Smooth muscle cell (in vitro differentiated cells): ENCODE measurements at regions not wholly inside any gene's neighbourhood (a gene's known extent, or its start where the extent isn't known, plus 50 kb on each side); places are given as distances from the start of the nearest gene placed in this dataset.

ENCODE experiments used
- DNase-seq: peaks from one replicate; lab custom pipeline; 2025; ENCODE audit not compliant: unreplicated experiment; lab: John Stamatoyannopoulos, UW
- H2AFZ ChIP-seq: fragments of 200-600 bp; sonication (generic); 2 replicates; pipeline ENCODE4 v1.6.0; 2016; ENCODE audit warnings: antibody characterized with exemption, low read depth, mild to moderate bottlenecking
- H3F3A ChIP-seq: fragments of 200-600 bp; sonication (generic); 2 replicates; pipeline ENCODE4 v1.6.0; 2017; ENCODE audit warnings: antibody characterized with exemption, low read depth
- H3K27ac ChIP-seq: fragments of 200-600 bp; sonication (generic); 2 replicates; pipeline ENCODE4 v1.5.1; 2016; ENCODE audit warnings: low read depth, mild to moderate bottlenecking
- H3K27me3 ChIP-seq: fragments of 200-600 bp; sonication (generic); 2 replicates; pipeline ENCODE4 v1.6.1; 2016; ENCODE audit warnings: low read depth, mild to moderate bottlenecking
- H3K36me3 ChIP-seq: fragments of 200-600 bp; sonication (generic); 2 replicates; pipeline ENCODE4 v1.5.1; 2016; ENCODE audit warnings: low read depth
- H3K4me1 ChIP-seq: fragments of 200-600 bp; sonication (generic); 2 replicates; pipeline ENCODE4 v1.5.1; 2016; ENCODE audit warnings: low read depth
- H3K4me2 ChIP-seq: fragments of 200-600 bp; sonication (generic); 2 replicates; pipeline ENCODE4 v1.6.0; 2016; ENCODE audit warnings: mild to moderate bottlenecking
- H3K4me3 ChIP-seq: fragments of 200-600 bp; sonication (generic); 2 replicates; pipeline ENCODE4 v1.5.1; 2016; ENCODE audit warnings: mild to moderate bottlenecking
- H3K79me2 ChIP-seq: fragments of 200-600 bp; sonication (generic); 2 replicates; pipeline ENCODE4 v1.6.0; 2016; ENCODE audit warnings: low read depth, mild to moderate bottlenecking
- H3K9ac ChIP-seq: fragments of 200-600 bp; sonication (generic); 2 replicates; pipeline ENCODE4 v1.6.0; 2016; ENCODE audit warnings: low read depth
- H3K9me3 ChIP-seq: fragments of 200-600 bp; sonication (generic); replicated peaks from 2 replicates; pipeline ENCODE4 v1.5.1; 2016; ENCODE audit warnings: low read depth
- H4K20me1 ChIP-seq: fragments of 200-600 bp; sonication (generic); 2 replicates; pipeline ENCODE4 v1.6.0; 2016; ENCODE audit warnings: low read depth
- CTCF ChIP-seq: fragments of 200-600 bp; sonication (generic); IDR thresholded peaks from 2 replicates; pipeline ENCODE4 v1.5.1; 2017; ENCODE audit warnings: borderline replicate concordance, mild to moderate bottlenecking, antibody characterized with exemption; ENCODE audit not compliant: insufficient read depth, poor library complexity, severe bottlenecking
- WGBS: methylation state at CpG from one replicate; pipeline ENCODE4 v1.1.7; 2016; ENCODE audit warnings: low lambda C conversion rate; 5-methylcytosine and 5-hydroxymethylcytosine counted together

- Histone ChIP-seq H3K4me1 (no peaks in the 10 kb centered on the region), H3K27ac (no peak overlapping the region), H3K4me3 (no peak overlapping the region), H3K9ac (no peak overlapping the region), H4K20me1 (no peaks in the 10 kb centered on the region), H2AFZ (no peak overlapping the region), H3K36me3 (no peaks in the 10 kb centered on the region), H3K27me3 (peaks cover 35% of the 10 kb centered on the region), H3K4me2 (no peak overlapping the region), H3K79me2 (no peaks in the 10 kb centered on the region), H3F3A (no peaks in the 10 kb centered on the region), H3K9me3 (no peaks in the 10 kb centered on the region)
- 91% methylated on average over 2 of the region's 2 CpGs for WGBS
- TF ChIP-seq CTCF: no peak
- DNase-seq: no peak
Measured at GRCh38 chr5:2027790-2028189, 145.1 kb upstream of the IRX4 start.

- H3K4me3 ChIP-seq: no peak overlapping the region
- peaks cover 20% of the 10 kb centered on the region for H3K27me3 ChIP-seq
- no peak for TF ChIP-seq CTCF
- no peak overlapping the region for H3K9ac ChIP-seq
- H3K4me2 ChIP-seq: no peak overlapping the region
- no peak overlapping the region for H2AFZ ChIP-seq
- H4K20me1 ChIP-seq: no peaks in the 10 kb centered on the region
- no peaks in the 10 kb centered on the region for H3K79me2 ChIP-seq
- no peaks in the 10 kb centered on the region for H3K9me3 ChIP-seq
- no peaks in the 10 kb centered on the region for H3K4me1 ChIP-seq
- no peaks in the 10 kb centered on the region for H3K36me3 ChIP-seq
- H3F3A ChIP-seq: no peaks in the 10 kb centered on the region
- WGBS: 71% methylated on average over 13 of the region's 13 CpGs
- no peak for DNase-seq
- no peak overlapping the region for H3K27ac ChIP-seq
Measured at GRCh38 chr5:2024986-2025721, 142.4 kb upstream of the IRX4 start.

DNA sequence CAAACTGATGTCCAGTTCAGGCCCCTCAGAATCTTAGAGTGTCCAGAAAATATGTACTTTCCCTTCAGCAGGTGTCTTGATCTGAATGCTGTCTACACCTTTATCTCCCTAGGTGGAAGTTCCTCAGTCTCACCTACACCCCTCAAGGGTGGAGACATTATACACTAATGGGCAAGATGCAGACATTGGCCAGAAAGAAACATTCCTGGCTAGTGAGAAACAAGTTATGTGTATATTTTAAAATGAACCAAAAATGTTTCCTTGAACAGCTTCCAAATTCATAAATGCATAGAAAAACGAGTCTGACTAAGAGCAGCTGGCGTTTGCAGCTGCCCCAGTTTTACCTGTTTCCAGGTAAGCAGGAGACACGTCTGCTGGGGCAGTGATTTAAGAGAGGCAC is 140.5 kb upstream of the IRX4 start:
- Histone ChIP-seq H3K9ac (no peak overlapping the region), H3K4me3 (no peak overlapping the region), H3K27me3 (peaks cover 20% of the 10 kb centered on the region), H2AFZ (no peak overlapping the region), H3K27ac (no peak overlapping the region), H3K9me3 (no peaks in the 10 kb centered on the region), H3F3A (no peaks in the 10 kb centered on the region), H3K4me1 (no peaks in the 10 kb centered on the region), H3K4me2 (no peak overlapping the region), H4K20me1 (no peaks in the 10 kb centered on the region), H3K79me2 (no peaks in the 10 kb centered on the region), H3K36me3 (no peaks in the 10 kb centered on the region)
- 69% methylated on average over 3 of the region's 3 CpGs for WGBS
- no peak for DNase-seq
- TF ChIP-seq CTCF: no peak

DNA sequence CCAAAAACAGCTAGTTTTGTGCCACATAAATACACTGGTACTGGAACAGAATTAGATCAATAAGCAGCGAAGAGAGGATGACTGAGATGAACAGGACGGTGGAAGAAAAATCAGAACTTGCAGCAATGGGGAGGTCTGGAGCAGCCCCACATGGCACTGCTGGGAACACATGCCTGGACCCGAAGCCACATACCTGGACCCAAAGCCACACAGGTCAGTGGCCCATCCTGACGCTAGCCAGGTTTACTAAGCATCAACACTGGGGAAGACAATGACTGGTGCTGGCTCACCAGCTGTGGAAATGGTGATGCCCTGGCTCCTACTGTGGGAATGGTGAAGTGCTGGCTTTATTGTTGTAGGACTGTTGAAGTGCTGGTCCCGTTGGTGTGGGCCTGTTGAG is 139.7 kb upstream of the IRX4 start:
- Histone ChIP-seq H3K9me3 (no peaks in the 10 kb centered on the region), H2AFZ (no peak overlapping the region), H3F3A (no peaks in the 10 kb centered on the region), H3K4me2 (no peak overlapping the region), H3K79me2 (no peaks in the 10 kb centered on the region), H3K27ac (no peak overlapping the region), H3K36me3 (no peaks in the 10 kb centered on the region), H4K20me1 (no peaks in the 10 kb centered on the region), H3K4me1 (no peaks in the 10 kb centered on the region), H3K4me3 (no peak overlapping the region), H3K9ac (no peak overlapping the region), H3K27me3 (peaks cover 20% of the 10 kb centered on the region)
- TF ChIP-seq CTCF: no peak
- 85% methylated on average over 5 of the region's 5 CpGs for WGBS
- DNase-seq: no peak
